Activated CD4-positive, alpha-beta T cell treated with anti-CD3 and anti-CD28 coated beads, Interleukin-2, Interleukin-6, amounts not matched to agents 100 ng/mL and 50 ng/mL, durations not matched to agents 16 hours and 8 hours (primary cell): ENCODE measurements at regions not wholly inside any gene's neighbourhood (a gene's known extent, or its start where the extent isn't known, plus 50 kb on each side); places are given as distances from the start of the nearest gene placed in this dataset.

ENCODE experiments used
- DNase-seq: peaks from one replicate; pipeline ENCODE4 v3.0.0-alpha.2; 2020

DNA sequence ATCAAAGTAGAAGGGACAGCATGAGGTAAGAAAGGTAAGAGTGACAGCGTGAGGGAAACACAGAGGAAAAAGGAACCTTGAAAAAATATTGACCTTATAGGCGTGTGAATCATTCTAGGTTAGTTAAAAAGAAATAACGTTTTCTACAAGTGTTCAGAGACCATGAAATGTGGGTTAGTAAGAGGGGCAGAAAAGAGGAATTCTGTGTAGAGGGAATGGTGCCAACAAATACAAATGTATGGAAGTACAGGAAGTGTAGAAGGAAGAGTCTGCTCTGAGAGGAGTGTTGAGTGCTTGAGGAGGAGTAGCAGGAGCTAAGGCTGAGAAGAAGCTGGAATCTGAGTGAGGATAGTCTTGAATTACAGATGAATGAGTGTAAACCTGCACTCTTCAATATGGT is 418.6 kb upstream of the RIOK2 start:
- DNase-seq, result no peak

DNA sequence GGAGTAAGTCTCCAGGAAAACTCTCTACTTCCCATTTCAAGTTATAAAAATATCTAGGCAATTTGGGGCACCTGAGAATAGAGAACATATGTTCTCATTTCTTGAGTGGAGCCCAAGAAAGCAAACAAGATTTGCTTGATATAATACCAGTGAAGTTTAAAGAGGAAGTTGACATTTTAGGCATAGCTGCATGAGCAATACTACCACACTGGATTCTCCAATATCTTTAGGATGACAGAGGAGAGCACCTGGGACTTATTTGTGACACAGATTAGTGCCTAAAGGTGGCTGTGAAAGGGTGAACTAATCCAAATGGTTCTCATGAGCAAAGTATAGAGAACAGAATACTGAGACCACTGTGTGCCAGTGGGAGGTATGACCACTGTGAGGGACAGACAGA is 423.5 kb upstream of the RIOK2 start:
- DNase-seq, result no peak

DNA sequence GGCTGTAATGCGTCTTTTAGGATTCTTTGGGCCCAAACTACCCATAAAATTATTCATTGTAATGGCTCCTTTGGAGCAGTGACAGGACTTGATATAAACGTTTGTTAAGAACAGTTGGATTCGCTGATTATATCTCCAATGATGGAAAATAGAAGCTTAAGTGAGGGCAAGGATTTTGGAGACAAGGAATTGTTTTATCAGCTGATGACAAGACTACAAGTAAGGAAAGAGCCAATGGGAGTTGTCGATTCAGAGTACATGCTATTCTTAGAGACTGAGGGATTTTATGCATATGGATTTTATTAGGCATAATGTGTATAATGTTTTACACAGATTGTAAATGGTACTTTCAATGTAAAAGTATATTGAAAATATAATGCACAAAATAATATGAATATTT is 425.5 kb upstream of the RIOK2 start:
- DNase-seq, result no peak

DNA sequence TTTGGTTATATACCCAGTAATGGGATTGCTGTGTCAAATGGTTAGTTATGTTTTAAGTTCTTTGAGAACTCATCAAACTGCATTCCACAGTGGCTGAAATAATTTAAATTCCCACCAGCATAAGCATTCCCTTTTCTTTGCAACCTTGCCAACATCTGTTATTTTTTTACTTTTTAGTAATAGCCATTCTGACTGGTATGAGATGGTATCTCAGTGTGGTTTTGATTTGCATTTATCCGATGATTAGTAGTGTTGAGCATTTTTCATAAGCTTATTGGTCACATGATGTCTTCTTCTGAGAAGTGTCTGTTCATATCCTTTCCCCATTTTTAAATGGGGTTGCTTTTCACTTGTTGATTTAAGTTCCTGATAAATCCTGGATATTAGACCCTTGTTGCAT is 435.7 kb upstream of the RIOK2 start:
- no peak for DNase-seq

DNA sequence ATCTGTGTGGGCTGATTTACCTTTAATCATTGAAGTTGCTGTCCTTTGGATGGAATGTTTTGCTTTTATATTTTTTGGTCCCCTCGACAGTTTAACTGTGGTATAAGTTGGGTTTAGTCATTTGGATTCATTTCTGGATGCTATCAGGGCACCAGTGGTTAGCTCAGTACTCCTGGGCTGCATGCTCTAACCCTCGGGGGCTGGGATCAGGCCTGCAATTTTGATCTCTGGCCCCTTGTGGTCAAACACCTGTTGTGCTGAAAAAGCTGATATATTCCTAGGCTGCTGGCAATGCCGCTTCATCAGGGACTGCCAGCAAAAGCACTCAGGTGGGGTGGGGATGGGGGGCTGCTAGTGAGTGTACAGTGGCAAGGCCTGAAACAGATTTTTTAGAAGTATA is 440.4 kb upstream of the RIOK2 start:
- no peak for DNase-seq

DNA sequence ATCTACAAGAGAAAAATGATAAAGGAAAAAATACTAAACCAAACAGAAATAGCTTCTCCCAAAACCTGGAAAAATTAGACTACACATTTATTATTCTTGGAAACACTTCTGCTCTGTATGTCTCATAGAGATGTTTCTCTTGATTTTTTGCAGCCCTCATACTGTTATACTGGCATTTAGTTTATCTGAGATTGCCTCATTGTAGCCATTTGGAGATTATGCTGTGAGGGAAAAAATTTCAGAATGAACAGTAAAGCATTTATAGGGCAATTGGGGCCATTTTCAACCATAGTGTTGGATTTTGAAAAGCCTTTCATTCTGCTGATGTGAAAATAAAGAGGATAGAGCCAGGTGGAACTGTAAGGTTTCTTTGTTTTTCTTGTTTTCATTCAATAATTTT is 441.8 kb upstream of the RIOK2 start:
- no peak for DNase-seq

DNA sequence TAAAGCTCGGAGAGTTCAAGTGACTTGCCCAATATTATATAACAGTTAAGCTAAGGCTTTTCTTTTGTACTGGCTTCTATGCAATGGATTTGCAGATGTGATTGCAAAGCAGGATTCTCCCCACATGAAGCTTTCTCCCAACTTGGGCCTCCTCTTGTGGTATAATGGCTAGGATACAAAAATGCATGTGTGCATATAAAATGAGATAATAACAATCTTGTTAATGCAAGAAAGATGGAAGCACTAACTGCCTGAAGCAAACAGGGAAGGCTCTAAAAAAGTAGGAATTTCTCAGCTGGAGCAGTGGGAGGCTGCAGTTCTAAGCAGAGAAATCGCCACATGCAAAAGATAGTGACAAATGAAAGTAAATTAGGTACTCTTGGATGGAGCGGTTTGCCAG is 444.2 kb upstream of the RIOK2 start:
- no peak for DNase-seq

DNA sequence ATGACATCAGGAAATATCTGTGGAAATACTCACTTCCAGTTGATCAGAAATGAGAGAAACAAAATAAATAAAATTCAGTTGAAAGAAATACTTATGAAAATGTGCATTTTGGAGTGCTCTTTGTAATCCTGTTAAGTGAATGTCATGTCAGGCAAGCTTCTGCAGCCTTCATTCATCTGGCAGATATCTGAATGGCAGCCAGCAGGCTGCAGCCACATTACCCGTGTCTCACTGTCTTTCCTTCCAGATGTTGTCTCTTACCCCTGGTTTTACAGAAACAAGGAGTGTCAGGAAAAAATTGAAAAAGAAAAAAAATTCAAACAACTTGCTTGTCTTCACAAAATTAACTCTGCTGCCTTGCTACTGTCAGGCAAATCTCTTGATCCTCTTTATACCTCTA is 445.0 kb upstream of the RIOK2 start:
- DNase-seq, result no peak

DNA sequence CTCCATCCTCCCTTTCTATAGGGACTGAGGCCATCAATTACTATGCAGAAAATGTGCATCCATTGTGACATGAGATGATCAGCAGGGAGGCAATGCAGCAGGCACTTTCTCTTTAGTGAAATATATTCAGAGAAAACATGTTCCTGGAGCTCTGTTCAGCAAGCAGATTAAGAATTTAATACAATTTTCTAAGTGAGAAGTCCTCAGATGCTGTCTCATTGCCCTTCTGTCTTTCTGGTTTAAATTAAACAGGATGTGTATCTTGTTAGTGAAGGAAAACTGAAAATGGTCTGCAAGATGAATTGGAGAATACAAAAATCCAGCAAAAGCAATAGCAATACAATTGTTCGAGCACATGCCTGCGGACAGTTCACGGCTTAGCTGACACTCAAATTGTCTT is 445.8 kb upstream of the RIOK2 start:
- DNase-seq, result no peak

DNA sequence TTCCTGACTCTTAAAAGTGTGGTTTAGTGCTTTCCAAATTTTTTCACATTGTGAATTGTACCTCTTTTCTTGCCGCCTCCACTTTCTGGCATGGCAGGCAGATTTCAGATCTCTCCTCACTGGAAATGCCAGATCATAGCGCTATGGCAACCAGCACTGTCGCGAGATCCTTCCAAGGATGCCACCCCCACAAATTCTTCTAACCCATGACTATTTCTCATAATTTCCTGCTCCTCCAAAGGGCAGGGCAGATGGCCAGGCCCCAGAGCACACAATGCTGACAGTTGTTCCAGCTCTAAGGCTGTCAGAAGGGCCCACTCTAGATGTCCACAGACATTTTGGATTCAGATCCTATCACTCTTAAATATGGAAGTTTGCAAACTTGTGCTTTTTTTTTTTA is 446.2 kb upstream of the RIOK2 start:
- DNase-seq, result no peak

DNA sequence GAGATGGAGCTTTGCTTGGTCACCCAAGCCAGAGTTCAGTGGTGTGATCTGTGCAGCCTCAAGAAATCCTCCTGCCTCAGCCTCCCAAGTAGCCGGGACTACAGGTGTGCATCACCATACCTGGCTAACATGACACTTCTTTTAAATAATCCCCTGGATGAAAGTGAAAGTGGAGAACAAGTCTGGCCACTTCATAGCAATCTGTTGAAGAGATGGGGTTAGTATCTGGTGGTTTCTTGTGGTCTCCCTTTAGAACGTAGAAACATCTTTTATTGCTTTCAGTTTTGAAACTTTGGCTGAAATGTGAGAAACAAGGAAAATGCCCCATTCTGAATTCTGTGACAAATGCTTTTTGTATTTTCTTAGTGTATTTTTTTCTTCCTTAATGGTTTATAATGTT is 452.5 kb upstream of the RIOK2 start:
- no peak for DNase-seq

DNA sequence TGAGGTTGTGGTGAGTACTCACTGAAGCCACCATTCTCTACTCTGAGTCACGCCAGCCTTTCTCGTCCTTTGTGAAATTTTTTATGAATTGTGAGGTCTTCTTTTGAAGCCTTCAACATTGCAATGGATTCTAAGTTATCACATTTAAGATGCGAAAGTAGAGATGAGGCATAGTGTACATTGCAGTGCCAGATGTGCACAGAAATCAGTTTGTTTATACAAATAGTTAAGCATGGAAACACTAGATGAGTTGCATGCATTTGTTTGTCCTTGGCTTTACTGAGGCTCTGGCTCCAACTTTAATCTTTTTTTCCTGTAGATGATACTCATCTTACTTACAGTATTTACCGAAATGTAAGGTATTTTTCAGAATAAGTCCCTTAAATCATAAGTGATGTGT is 453.7 kb upstream of the RIOK2 start:
- DNase-seq, result no peak

DNA sequence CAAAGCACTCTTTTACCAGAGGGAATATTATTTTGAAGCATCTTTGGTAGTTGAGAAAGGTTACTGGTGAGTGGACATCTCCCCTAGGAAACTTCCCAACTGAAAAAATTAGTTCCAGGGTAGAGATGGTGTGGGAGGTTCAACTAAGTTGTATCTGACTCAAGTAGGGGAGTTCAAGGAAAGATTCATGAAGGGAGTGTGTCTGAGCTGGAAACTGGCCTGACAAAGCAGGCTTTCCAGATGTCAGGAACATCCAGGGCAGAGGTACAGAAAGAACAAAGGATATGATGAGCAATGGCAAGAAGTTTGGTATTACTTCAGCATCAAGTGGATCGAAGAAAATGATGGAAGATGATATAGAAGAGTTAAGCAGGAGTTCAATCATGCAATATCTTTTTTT is 458.0 kb upstream of the RIOK2 start:
- DNase-seq, result no peak

DNA sequence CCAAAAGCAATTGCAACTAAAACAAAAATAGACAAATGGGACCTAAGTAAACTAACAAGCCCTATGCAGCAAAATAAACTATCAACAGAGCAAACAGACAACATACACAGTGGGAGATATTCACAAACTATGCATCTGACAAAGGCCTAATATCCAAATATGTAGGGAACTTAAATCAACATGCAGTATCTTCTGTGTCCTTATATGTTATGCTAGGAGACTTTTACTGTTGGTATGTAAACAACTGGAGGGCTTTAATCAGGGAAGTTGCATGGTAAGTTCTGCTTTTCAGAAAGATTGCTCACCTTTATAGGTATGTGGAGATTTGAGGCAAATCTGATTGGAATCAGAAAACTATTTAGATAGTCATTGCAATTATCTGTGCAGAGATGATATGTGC is 461.2 kb upstream of the RIOK2 start:
- DNase-seq, result no peak

DNA sequence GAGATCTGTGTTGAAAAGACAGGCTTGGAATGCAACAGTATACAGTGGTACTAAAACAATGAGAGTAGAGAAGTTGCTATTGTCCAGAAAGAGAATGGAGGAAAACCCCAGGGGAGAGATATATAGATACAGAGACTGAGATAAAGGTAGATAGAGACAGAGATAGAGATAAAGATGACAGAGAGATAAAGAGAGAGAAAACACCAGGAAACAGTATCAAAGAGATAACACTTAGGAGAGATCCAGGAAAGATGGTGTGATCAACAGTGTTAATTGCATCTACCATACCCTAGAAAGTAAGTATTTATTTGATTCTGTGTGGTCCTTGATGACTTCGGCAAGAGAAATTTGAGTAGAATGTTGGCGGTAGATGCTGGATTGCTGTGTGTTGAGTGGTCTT is 461.8 kb upstream of the RIOK2 start:
- DNase-seq, result no peak

DNA sequence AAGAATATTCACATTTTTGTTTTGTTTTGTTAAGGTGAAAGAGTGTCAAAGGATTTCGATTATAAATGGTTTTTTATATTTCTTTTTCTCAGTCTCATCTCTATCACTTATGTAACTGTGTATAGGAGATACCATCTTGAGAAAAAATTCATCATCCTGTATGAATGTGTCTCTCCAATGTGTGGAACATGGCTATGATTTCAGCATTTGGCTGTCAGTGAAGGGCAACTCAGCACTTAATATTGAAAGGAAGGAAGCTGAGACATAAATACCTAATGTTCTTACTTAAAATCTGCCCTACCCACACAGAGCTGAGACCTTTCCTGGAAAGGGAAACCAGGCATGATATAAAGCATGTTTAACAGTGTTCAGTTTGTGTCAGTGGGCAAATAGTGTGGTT is 474.2 kb upstream of the RIOK2 start:
- DNase-seq, result no peak

DNA sequence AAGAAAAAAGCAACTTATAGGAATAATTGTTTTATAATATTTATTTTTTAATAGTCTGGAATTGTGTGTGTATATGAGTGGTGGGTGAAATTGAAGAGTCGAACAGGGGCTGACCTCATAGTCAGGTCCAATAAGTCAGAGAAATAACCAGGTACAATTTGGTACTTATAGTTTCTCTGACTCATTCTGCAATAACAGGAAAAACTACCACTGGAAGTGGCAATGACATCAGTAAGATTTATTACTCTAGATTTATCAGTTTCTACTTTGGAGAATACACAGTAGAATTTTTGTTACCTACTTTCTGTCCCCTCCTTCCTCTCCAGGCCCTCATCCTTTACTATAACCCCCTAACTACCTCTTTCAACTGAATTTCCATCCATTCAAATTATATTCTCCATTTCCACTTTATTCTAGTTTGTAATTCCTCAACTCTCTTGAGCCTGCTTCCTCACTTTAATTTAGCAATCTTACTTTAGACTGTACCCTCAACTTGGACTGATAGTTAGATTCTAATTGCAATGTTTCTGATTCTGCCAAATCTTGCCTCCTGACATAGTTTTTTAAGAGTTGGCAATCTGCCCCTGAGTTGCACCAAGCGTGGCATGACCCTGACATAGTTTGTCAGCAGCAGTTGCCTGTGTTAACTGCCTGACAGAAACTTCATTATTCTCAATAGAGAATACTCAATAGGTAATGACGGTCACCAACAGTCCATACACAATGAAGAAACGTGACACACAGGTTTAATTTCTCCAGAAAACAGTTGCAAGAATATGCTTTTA is 475.3 kb upstream of the RIOK2 start:
- DNase-seq, result no peak

DNA sequence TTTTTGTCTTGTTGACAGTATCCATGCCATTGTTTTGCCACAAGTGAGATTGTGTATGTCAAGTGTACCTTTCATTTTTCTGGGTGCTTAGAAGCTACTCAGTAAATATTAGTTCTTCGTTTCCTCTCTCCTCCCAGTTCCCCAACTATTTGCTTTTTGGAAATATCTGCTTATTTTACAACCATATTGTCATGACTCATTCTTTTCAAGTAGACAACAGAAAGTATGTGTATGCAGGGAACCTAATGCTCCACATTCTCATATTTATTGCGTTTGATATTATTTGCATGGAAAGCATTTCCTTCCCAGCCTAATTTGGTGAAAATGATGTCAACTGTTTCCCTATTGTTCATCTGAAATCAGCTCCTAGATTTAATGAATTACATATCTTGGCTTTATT is 483.7 kb upstream of the RIOK2 start:
- DNase-seq, result no peak

DNA sequence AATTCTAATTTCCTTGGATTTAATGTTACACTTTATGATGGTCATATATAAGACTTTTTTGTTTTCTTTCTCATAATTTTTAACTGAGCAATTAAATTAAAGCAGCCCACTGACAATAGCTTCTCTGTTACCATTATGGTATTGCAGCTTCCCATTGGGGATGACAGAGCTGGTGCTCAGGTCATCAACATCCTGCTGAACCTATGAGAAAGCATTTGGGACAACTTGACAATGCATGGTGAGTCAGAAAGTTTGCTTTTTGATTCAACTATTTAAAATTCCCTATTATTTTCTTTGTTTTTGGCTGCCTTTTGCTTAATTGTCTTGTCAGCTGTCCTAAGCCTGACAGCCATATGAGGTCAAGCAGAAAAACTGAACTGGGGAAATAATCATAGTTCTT is 487.4 kb upstream of the RIOK2 start:
- no peak for DNase-seq

DNA sequence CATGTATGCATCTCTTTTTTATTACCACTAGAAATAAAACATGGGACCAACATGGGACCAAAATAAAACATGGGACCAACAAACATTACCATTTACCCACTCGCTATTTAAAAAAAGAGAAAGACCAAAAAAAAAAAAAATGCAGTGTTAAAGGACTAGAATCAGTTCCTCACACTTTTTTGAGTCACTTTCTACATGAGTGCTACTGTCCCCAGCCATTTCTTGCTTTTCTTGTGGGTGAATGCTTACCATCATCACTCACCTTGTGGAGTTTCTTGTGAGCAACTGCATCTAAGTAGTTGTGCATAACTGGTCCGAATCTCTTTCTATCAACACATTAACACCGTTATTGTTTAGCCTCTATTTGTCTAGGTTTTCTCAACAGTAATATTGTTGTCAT is 493.6 kb upstream of the RIOK2 start:
- no peak for DNase-seq

DNA sequence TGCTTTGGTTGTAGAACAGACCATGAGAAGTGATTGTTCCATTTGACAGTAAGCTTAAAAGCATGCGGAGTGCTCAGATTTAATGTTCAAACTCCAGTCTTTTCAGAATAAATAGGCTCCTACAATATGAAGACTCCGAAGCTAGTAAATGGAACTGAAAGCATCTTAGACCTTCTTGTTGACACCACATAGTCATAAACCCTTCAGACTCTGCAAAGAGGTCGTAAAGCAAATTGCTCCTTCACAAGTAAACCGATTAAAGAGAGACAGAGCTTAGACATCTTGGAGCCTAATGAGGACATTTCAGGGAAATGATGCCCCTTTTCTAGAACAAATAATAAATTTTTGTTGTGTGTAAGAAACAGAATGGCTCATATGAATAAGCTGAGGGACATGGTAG is 511.0 kb upstream of the RIOK2 start:
- DNase-seq, result no peak

DNA sequence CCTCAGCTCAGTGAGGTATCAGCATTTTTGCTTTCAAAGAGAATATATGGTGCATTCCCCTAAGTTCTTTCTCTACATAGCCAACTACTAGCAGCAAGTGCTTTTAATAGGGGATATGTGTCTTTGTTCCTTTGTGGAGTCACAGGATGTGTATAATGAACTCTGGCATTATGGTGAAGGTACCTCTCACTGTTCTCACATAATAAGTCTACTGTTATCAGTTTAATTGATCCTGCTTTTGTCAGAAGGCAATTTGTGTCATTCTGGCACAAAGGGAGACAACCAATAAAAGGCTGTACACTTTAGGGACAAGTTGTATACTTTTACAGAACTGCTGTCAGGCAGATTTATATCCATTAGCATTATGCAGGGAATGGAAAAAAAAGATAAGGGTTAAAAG is 531.4 kb upstream of the RIOK2 start:
- DNase-seq, result no peak

DNA sequence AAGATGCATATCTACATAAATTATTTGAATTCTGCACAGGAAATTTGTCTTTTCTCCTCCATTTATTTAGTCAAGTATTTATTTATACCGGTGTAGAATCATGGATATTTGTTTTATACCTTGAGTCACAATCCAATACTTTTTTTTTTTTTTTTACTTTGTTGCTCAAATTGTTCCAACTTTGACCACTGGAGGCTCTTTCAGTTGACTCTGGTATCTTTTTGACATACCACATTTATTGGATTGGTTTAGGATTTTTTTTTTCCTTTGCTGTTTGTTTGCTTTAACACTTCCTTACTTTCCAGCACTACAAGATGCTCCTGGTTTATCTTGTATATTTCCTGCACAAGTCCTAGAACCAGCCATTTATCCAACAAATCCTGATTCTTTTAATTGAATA is 543.1 kb upstream of the RIOK2 start:
- DNase-seq, result no peak

DNA sequence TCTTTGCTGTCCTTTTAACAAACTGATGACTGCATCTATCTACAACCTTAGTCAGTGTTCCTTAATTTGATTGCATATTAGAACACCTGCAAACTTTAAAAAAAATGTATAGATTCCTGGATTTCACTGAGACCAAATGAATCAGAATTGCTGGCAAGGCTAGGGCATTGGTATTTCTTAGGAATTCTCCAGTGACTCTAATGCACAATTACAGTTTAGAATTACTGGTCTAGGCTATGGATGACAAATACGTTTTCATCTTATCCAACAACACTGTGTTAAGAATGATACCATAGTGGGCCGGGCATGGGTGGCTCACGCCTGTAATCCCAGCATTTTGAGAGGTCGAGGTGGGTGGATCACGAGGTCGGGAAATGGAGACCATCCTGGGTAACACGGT is 545.9 kb upstream of the RIOK2 start:
- DNase-seq, result no peak

DNA sequence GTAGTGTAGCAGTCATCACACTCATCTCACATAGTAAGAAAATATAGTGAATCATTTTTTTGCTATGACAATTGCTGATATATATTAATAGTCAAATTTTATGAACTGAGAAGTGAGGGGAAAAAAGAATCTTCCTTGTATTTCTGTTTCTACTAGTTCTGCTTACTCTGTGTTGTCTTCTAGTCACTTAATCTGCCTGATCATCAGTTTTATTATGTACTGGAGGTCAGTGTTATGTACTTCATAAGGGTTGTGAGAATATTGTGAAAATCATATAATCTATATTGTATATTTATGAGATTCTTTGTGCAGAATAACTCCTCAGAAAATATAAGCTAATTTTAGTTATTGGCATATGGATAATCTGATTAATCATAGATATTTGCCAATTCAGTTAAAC is 546.9 kb upstream of the RIOK2 start:
- DNase-seq, result no peak

DNA sequence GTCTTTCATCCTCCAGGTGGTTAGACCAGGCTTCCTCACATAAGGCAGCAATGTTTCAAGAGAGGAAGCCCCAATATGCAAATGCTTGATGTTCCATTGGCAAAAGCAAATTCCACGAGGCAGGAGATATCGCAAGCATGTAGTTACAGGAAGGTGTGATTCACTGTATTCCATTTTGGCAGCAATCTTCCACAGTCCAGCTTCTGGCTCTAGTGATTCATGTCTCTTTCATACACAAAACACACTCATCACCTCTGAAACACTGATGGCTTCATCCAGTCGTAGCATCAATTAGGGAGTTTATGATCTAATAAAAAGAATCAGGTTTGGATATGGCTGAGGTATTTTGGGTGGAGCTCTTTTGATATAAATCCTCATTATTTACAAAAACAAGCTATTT is 552.2 kb upstream of the RIOK2 start:
- no peak for DNase-seq
